Natural killer cell (primary cell): ENCODE measurements at regions not wholly inside any gene's neighbourhood (a gene's known extent, or its start where the extent isn't known, plus 50 kb on each side); places are given as distances from the start of the nearest gene placed in this dataset.
"Not testable (repeated sequence)": the region's sequence is repeated elsewhere in the genome, so short reads cannot be mapped to it uniquely, and the experiment has no call there.

Source experiments
- ATAC-seq, 3 donors: fragments of 150-1000 bp in 2 of 3; fragments of 200-7000 bp in 1 of 3; cut with Tn5 transposase; 1 replicate in 1 of 3; 2 replicates in 2 of 3; pipeline ENCODE4 v1.10.0; 2021; ENCODE audit warnings: mild to moderate bottlenecking in 2 of 3, moderate library complexity in 2 of 3
- DNase-seq, 2 donors: peaks; one replicate each; pipeline versions ENCODE4 v3.0.0 to v3.0.0-alpha.2; 2013 to 2021; ENCODE audit warnings: mixed read lengths in 1 of 2
- H3K27ac ChIP-seq: one replicate; pipeline ENCODE4 v1.5.1; 2013; ENCODE audit warnings: mild to moderate bottlenecking, low read length
- H3K27me3 ChIP-seq: one replicate; pipeline ENCODE4 v1.6.1; 2013; ENCODE audit warnings: low read length; ENCODE audit not compliant: control insufficient read depth, insufficient read depth
- H3K36me3 ChIP-seq: one replicate; pipeline ENCODE4 v1.6.1; 2013; ENCODE audit warnings: low read length; ENCODE audit not compliant: control insufficient read depth, insufficient read depth
- H3K4me1 ChIP-seq: one replicate; pipeline ENCODE4 v1.6.1; 2013; ENCODE audit warnings: low read length; ENCODE audit not compliant: control insufficient read depth, insufficient read depth
- H3K4me3 ChIP-seq: one replicate; pipeline ENCODE4 v1.5.1; 2013; ENCODE audit warnings: low read length
- H3K9me3 ChIP-seq: one replicate; pipeline ENCODE4 v1.6.1; 2013; ENCODE audit warnings: low read length; ENCODE audit not compliant: control insufficient read depth, insufficient read depth
- H3K27ac Mint-ChIP-seq, 2 donors: one replicate each; pipeline ENCODE4 v1.8.0; 2022; ENCODE audit warnings: mild to moderate bottlenecking in 2 of 2, mixed read lengths in 2 of 2, moderate library complexity in 1 of 2
- H3K27me3 Mint-ChIP-seq, 2 donors: one replicate each; pipeline ENCODE4 v1.8.0; 2022; ENCODE audit warnings: low read depth in 2 of 2, mixed read lengths in 2 of 2
- H3K36me3 Mint-ChIP-seq: one replicate; pipeline ENCODE4 v1.8.0; 2022; ENCODE audit warnings: mixed read lengths
- H3K4me1 Mint-ChIP-seq, 2 donors: one replicate each; pipeline ENCODE4 v1.8.0; 2022; ENCODE audit warnings: mixed read lengths in 2 of 2
- H3K4me3 Mint-ChIP-seq: one replicate; pipeline ENCODE4 v1.8.0; 2022; ENCODE audit warnings: mild to moderate bottlenecking, moderate library complexity, mixed read lengths
- H3K9me3 Mint-ChIP-seq, 2 donors: one replicate each; pipeline ENCODE4 v1.8.0; 2022; ENCODE audit warnings: mixed read lengths in 2 of 2
- WGBS: methylation state at CpG from one replicate; pipeline ENCODE4 v1.1.7; 2013; ENCODE audit warnings: missing lambda C conversion rate; ENCODE audit not compliant: insufficient coverage; 5-methylcytosine and 5-hydroxymethylcytosine counted together
- intact Hi-C: fragments of 100-400 bp; cut with micrococcal nuclease; formaldehyde crosslinking; loops from one replicate; pipeline ENCODE4 v1.14.2; 2022
- TF ChIP-seq, protein P1 (sequence below): fragments of 200-600 bp; IDR thresholded peaks from one replicate; pipeline ENCODE4 v1.8.0; 2022; ENCODE audit warnings: antibody characterized with exemption

- no peaks in the 10 kb centered on the region for H3K27me3 ChIP-seq
- H3K9me3 ChIP-seq, result peaks cover 6% of the 10 kb centered on the region
- no CpG with 5 or more reads among the region's 2 CpGs for WGBS
- peaks cover 0 to 2% of the 10 kb centered on the region in 2 donors for H3K9me3 Mint-ChIP-seq
- DNase-seq, result no peak
- no peak overlapping the region for H3K27ac Mint-ChIP-seq
- H3K4me3 Mint-ChIP-seq, result no peak overlapping the region
- H3K4me1 ChIP-seq, result no peaks in the 10 kb centered on the region
- intact Hi-C loops, result no loop called here
- H3K36me3 Mint-ChIP-seq, result no peaks in the 10 kb centered on the region
- no peaks in the 10 kb centered on the region for H3K27me3 Mint-ChIP-seq
- H3K36me3 ChIP-seq, result no peaks in the 10 kb centered on the region
- no peak for ATAC-seq
- H3K27ac ChIP-seq, result no peak overlapping the region
- no peaks in the 10 kb centered on the region for H3K4me1 Mint-ChIP-seq
- H3K4me3 ChIP-seq, result no peak overlapping the region
- TF ChIP-seq, protein P1, sequence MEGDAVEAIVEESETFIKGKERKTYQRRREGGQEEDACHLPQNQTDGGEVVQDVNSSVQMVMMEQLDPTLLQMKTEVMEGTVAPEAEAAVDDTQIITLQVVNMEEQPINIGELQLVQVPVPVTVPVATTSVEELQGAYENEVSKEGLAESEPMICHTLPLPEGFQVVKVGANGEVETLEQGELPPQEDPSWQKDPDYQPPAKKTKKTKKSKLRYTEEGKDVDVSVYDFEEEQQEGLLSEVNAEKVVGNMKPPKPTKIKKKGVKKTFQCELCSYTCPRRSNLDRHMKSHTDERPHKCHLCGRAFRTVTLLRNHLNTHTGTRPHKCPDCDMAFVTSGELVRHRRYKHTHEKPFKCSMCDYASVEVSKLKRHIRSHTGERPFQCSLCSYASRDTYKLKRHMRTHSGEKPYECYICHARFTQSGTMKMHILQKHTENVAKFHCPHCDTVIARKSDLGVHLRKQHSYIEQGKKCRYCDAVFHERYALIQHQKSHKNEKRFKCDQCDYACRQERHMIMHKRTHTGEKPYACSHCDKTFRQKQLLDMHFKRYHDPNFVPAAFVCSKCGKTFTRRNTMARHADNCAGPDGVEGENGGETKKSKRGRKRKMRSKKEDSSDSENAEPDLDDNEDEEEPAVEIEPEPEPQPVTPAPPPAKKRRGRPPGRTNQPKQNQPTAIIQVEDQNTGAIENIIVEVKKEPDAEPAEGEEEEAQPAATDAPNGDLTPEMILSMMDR, result no peak
Observed at GRCh38 chr9:42378418-42378815, 195.0 kb downstream of the SPATA31A6 start.

DNA sequence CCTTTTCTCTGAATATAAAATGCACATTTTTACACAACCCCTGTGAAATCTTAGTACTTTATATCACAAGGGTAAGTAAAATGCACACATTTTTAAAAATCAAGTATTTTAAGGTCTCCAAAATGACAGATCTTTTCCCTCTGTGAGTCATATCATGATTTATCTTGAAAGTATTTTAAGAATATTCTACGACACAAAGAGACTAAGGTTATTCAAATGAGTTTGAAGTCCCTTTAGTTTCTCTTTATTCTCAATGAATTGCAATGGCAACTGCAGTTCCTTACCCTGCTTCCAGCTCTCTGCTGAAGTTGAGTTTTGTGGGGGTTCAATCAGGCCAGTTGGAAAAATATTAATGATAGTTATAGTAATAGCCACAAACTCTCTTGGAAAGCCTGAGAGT lies 196.1 kb downstream of the SPATA31A6 start:
- intact Hi-C loops, H3K9me3 Mint-ChIP-seq, ATAC-seq, H3K27me3 Mint-ChIP-seq, DNase-seq, H3K27ac ChIP-seq, H3K9me3 ChIP-seq, H3K4me3 Mint-ChIP-seq, H3K4me1 Mint-ChIP-seq, H3K36me3 Mint-ChIP-seq, H3K27ac Mint-ChIP-seq, H3K4me3 ChIP-seq, H3K27me3 ChIP-seq, H3K4me1 ChIP-seq, H3K36me3 ChIP-seq: not testable (repeated sequence)
- no CpG with 5 or more reads among the region's 1 CpG for WGBS

DNA sequence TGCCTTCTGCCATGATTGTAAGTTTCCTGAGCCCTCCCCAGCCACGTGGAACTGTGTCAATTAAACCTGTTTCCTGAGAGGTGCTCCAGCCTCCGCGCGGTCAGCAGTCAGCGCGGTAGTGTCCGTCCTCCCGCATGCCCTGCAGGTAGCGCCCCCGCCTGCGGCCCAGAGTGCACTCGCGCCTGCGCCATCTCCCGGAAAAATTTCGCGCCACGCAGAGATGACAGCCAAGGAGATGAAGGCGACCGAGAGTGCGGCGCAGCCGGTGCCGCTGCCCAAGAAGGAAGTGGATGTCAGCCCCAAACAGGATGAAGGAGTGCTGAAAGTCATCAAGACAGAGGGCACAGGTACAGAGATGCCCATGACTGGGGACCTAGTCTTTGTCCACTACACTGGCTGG lies 201.1 kb downstream of the SPATA31A6 start:
- H3K9me3 Mint-ChIP-seq, H3K4me1 ChIP-seq, H3K4me3 Mint-ChIP-seq, H3K27ac ChIP-seq, intact Hi-C loops, H3K4me3 ChIP-seq, H3K27me3 ChIP-seq, H3K4me1 Mint-ChIP-seq, ATAC-seq, DNase-seq, H3K36me3 ChIP-seq, H3K36me3 Mint-ChIP-seq, H3K27ac Mint-ChIP-seq, H3K27me3 Mint-ChIP-seq: not testable (repeated sequence)
- peaks cover 11% of the 10 kb centered on the region for H3K9me3 ChIP-seq
- WGBS, result 98% methylated on average over 24 of the region's 24 CpGs

GRCh38 chr9:42385574-42386120 lies 202.2 kb downstream of the SPATA31A6 start:
- H3K4me1 Mint-ChIP-seq, H3K36me3 Mint-ChIP-seq, H3K27ac ChIP-seq, DNase-seq, H3K36me3 ChIP-seq, H3K4me3 Mint-ChIP-seq, H3K27ac Mint-ChIP-seq, intact Hi-C loops, H3K27me3 Mint-ChIP-seq, H3K4me3 ChIP-seq, H3K27me3 ChIP-seq, ATAC-seq, H3K4me1 ChIP-seq, H3K9me3 Mint-ChIP-seq: not testable (repeated sequence)
- H3K9me3 ChIP-seq, result peaks cover 11% of the 10 kb centered on the region
- WGBS, result 87% methylated on average over 8 of the region's 11 CpGs

GRCh38 chr9:42386477-42386876 lies 203.0 kb downstream of the SPATA31A6 start:
- DNase-seq (no peak), ATAC-seq (peak in 1 of 3 donors; percentile 18)
- no peak overlapping the region for H3K4me3 ChIP-seq
- H3K27me3 Mint-ChIP-seq, result no peaks in the 10 kb centered on the region
- 63% methylated on average over 1 of the region's 2 CpGs for WGBS
- H3K9me3 ChIP-seq, result peaks cover 11% of the 10 kb centered on the region
- no peaks in the 10 kb centered on the region for H3K36me3 ChIP-seq
- no peaks in the 10 kb centered on the region for H3K4me1 ChIP-seq
- H3K9me3 Mint-ChIP-seq, result no peaks in the 10 kb centered on the region
- H3K4me3 Mint-ChIP-seq, result no peak overlapping the region
- no peaks in the 10 kb centered on the region for H3K36me3 Mint-ChIP-seq
- no peaks in the 10 kb centered on the region for H3K4me1 Mint-ChIP-seq
- intact Hi-C loops, result no loop called here
- no peak overlapping the region for H3K27ac Mint-ChIP-seq
- no peak overlapping the region for H3K27ac ChIP-seq
- H3K27me3 ChIP-seq, result no peaks in the 10 kb centered on the region
- TF ChIP-seq, protein P1, result no peak
